Large intestine (tissue), 3 donors: ENCODE measurements at regions not wholly inside any gene's neighbourhood (a gene's known extent, or its start where the extent isn't known, plus 50 kb on each side); places are given as distances from the start of the nearest gene placed in this dataset.

Experiments used
- DNase-seq, 2 donors: peaks; one replicate each; pipeline versions ENCODE4 v3.0.0 to v3.0.0-alpha.2; 2013
- H3K27ac ChIP-seq: one replicate; pipeline ENCODE4 v1.5.1; 2013; ENCODE audit warnings: low read length
- H3K27me3 ChIP-seq: 2 replicates; pipeline ENCODE4 v1.6.1; 2013; ENCODE audit warnings: low read length; ENCODE audit not compliant: control insufficient read depth, insufficient read depth
- H3K36me3 ChIP-seq: 2 replicates; pipeline ENCODE4 v1.6.1; 2013; ENCODE audit warnings: low read length; ENCODE audit not compliant: control insufficient read depth, insufficient read depth
- H3K4me1 ChIP-seq: one replicate; pipeline ENCODE4 v1.6.1; 2013; ENCODE audit warnings: low read length; ENCODE audit not compliant: control insufficient read depth, insufficient read depth
- H3K4me3 ChIP-seq: one replicate; pipeline ENCODE4 v1.5.1; 2013; ENCODE audit warnings: low read length
- H3K9me3 ChIP-seq: one replicate; pipeline ENCODE4 v1.6.1; 2013; ENCODE audit warnings: mild to moderate bottlenecking, low read depth, low read length, moderate library complexity; ENCODE audit not compliant: control insufficient read depth
- WGBS: methylation state at CpG from one replicate; pipeline ENCODE4 v1.1.5; 2013; ENCODE audit warnings: low lambda C conversion rate; ENCODE audit not compliant: insufficient coverage; 5-methylcytosine and 5-hydroxymethylcytosine counted together

- Histone ChIP-seq H3K36me3 (no peaks in the 10 kb centered on the region), H3K27me3 (no peaks in the 10 kb centered on the region), H3K4me1 (no peaks in the 10 kb centered on the region), H3K4me3 (no peak overlapping the region), H3K9me3 (no peaks in the 10 kb centered on the region), H3K27ac (no peak overlapping the region)
- WGBS, result 100% methylated on average over 1 of the region's 4 CpGs
- DNase-seq, result no peak
Measured at GRCh38 chr15:96020133-96020532, 310.4 kb upstream of the NR2F2 start.

DNA sequence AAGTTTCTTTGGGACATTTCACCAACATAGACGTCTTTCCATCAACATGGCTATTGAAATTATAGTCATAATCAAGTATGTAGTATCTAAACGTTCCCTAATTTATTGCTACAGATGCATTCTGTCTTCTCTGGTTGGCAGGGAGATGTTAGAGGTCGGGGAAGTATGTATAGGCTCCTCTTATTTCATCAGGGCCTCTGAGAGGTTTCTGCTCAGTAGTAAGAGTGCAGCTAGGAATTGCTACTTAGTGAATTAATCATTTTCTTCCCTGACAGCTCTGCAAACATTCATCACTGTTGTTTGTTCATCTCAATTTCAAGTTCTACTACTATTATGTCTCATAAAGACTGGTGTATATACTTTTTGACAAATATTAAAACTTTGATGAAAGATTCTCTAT, 309.7 kb upstream of the NR2F2 start:
- DNase-seq, result no peak
- Histone ChIP-seq H3K27ac (no peak overlapping the region), H3K9me3 (no peaks in the 10 kb centered on the region), H3K36me3 (no peaks in the 10 kb centered on the region), H3K4me3 (no peak overlapping the region), H3K27me3 (no peaks in the 10 kb centered on the region), H3K4me1 (no peaks in the 10 kb centered on the region)
- 67% methylated on average over 1 of the region's 3 CpGs for WGBS

GRCh38 chr15:96023081-96023480, 307.4 kb upstream of the NR2F2 start:
- Histone ChIP-seq H3K9me3 (no peaks in the 10 kb centered on the region), H3K4me3 (no peak overlapping the region), H3K27ac (no peak overlapping the region), H3K4me1 (no peaks in the 10 kb centered on the region), H3K36me3 (no peaks in the 10 kb centered on the region), H3K27me3 (no peaks in the 10 kb centered on the region)
- no peak for DNase-seq

- Histone ChIP-seq H3K9me3 (no peaks in the 10 kb centered on the region), H3K27ac (no peak overlapping the region), H3K36me3 (no peaks in the 10 kb centered on the region), H3K27me3 (no peaks in the 10 kb centered on the region), H3K4me3 (no peak overlapping the region), H3K4me1 (peaks cover 3% of the 10 kb centered on the region)
- DNase-seq, result no peak
- 100% methylated on average over 1 of the region's 2 CpGs for WGBS
Measured at GRCh38 chr15:96027501-96027900, 303.0 kb upstream of the NR2F2 start.

DNA sequence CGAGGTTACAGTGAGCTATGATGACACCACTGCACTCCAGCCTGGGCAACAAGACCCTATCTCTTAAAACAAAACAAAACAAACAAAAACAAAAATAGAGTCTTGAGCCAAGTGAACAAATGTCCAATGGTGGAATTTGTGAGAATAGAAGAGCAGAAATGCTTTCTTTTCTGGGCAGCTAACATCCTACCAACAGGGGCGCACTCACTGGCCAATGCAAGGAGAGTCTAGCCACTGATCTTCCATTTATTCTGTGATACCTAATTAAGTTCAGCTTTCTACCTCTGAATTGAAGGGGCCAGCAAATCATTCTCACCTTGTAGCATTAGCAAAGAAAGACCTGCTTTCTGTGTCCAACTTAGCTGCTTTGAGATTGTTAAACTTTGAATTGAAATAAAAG, 301.9 kb upstream of the NR2F2 start:
- Histone ChIP-seq H3K4me1 (peaks cover 3% of the 10 kb centered on the region), H3K36me3 (no peaks in the 10 kb centered on the region), H3K27me3 (no peaks in the 10 kb centered on the region), H3K4me3 (no peak overlapping the region), H3K27ac (no peak overlapping the region), H3K9me3 (no peaks in the 10 kb centered on the region)
- no CpG with 5 or more reads among the region's 2 CpGs for WGBS
- no peak for DNase-seq

- no peak overlapping the region for H3K4me3 ChIP-seq
- H3K27ac ChIP-seq, result no peak overlapping the region
- H3K9me3 ChIP-seq, result no peaks in the 10 kb centered on the region
- H3K36me3 ChIP-seq, result no peaks in the 10 kb centered on the region
- no peaks in the 10 kb centered on the region for H3K27me3 ChIP-seq
- peaks cover 3% of the 10 kb centered on the region for H3K4me1 ChIP-seq
- no peak for DNase-seq
Measured at GRCh38 chr15:96029172-96029571, 301.3 kb upstream of the NR2F2 start.

DNA sequence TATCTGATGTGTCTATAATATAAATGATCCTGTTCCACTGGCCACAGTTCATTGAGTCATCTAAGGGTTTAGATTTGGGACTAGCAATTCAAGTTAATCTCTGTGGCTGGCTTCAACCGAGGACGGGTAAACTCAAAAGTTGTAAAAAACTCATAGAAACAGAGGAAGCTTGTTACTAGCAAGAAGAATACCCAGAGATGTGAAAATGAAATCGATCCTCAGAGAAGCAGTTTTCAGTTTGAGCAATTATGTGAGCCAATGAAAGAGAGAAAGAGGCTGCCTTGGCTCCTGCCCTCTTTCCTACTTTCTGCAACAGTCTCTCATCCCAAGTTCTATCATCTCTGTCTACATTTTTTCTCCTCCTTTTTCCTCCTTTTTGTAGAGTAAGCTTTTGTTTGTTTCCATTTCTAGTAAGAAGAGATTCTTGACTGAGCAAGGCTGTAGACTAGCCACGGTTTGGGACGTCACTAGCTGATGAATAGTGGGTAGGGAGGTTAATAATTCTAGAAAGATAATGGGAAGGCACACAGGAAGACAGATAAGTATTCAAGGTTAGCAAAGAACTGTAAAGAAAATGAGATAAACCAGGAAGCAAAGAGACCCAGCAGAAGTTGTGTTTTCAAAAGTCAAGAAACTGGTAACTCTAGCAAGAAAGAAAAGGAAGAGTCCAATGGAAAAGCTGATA, 298.9 kb upstream of the NR2F2 start:
- H3K9me3 ChIP-seq, result no peaks in the 10 kb centered on the region
- H3K27ac ChIP-seq, result peak overlapping the region; percentile 69
- no peaks in the 10 kb centered on the region for H3K27me3 ChIP-seq

DNA sequence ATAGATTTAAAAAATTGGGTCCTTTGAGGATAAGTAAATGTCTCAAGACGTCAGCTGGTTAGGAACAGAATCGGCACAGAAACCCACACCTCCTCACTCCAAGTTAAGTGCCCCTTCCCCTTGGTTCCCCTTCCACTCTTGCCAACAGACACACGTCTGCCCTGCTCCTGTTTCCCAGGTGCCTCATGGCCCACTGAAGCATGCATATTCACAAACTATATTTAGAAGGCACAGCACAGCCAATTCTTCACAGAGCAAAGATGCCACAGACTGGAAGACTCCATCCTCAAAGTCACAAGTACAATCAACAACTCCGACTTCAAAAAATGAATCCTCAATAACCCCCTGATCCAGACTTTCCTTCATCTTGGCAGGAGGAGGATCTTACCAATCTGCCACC, 295.4 kb upstream of the NR2F2 start:
- DNase-seq, result no peak
- Histone ChIP-seq H3K4me1 (peaks cover 17% of the 10 kb centered on the region), H3K27ac (no peak overlapping the region), H3K27me3 (no peaks in the 10 kb centered on the region), H3K9me3 (no peaks in the 10 kb centered on the region), H3K4me3 (no peak overlapping the region), H3K36me3 (no peaks in the 10 kb centered on the region)
- no CpG with 5 or more reads among the region's 4 CpGs for WGBS

More for the DNA sequence above, 298.9 kb upstream of the NR2F2 start:
- H3K4me1 ChIP-seq, result peaks cover 9% of the 10 kb centered on the region
- H3K4me3 ChIP-seq, result no peak overlapping the region
- DNase-seq, result peak; percentile 45 to 78
- no peaks in the 10 kb centered on the region for H3K36me3 ChIP-seq
- WGBS, result 58% methylated on average over 2 of the region's 5 CpGs

DNA sequence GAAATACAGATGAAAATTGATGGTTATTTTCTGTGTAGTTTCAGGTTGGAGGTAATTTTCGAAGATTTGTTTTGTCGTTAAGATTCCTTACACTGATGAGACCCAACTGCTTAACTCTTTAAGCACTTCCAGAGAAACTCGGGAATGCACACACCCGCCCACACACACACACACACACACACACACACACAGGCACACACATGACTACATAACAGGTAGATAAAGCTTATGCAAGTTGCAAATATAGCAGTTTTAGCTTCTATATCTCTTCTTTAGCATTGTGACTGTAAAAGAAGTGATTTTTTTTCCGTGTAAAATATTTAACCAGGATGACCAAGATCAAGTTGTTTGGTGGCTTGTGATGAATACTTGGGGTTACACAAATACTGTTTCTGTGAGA, 294.9 kb upstream of the NR2F2 start:
- DNase-seq, result peak; percentile 40 to 60
- Histone ChIP-seq H3K36me3 (no peaks in the 10 kb centered on the region), H3K4me1 (peaks cover 17% of the 10 kb centered on the region), H3K4me3 (no peak overlapping the region), H3K27ac (peak overlapping the region; percentile 54), H3K27me3 (no peaks in the 10 kb centered on the region), H3K9me3 (no peaks in the 10 kb centered on the region)
- no CpG with 5 or more reads among the region's 5 CpGs for WGBS

DNA sequence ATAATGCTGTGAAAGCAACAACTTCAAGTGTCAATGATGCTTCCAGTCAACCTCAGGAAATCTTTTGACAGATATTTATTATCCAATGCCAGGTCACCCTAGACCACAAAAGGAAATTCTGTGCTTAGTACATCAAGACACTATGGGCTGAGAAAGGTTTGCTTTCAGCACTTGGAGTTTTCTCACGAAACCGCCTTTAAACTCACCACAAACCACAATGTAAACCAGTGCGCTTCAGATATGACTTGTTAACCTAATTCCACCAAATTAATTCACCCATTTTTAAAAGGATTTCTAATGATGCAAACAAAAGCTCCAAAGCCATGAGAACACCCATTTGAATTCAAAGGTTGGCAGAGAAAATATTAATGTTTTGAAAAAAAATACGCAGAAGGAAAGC, 292.9 kb upstream of the NR2F2 start:
- no peaks in the 10 kb centered on the region for H3K36me3 ChIP-seq
- WGBS, result 87% methylated on average over 3 of the region's 4 CpGs
- DNase-seq, result no peak

GRCh38 chr15:96038131-96038530, 292.4 kb upstream of the NR2F2 start:
- Histone ChIP-seq H3K36me3 (no peaks in the 10 kb centered on the region), H3K4me1 (peaks cover 17% of the 10 kb centered on the region), H3K27me3 (no peaks in the 10 kb centered on the region), H3K4me3 (no peak overlapping the region), H3K9me3 (no peaks in the 10 kb centered on the region), H3K27ac (no peak overlapping the region)
- peak; percentile 71 to 79 for DNase-seq
- no CpG with 5 or more reads among the region's 1 CpG for WGBS

More for the DNA sequence above, 292.9 kb upstream of the NR2F2 start:
- H3K27me3 ChIP-seq, result no peaks in the 10 kb centered on the region
- H3K9me3 ChIP-seq, result no peaks in the 10 kb centered on the region
- H3K27ac ChIP-seq, result no peak overlapping the region
- H3K4me1 ChIP-seq, result peaks cover 17% of the 10 kb centered on the region
- H3K4me3 ChIP-seq, result no peak overlapping the region
